GM23248 (cell line): ENCODE measurements at regions not wholly inside any gene's neighbourhood (a gene's known extent, or its start where the extent isn't known, plus 50 kb on each side); places are given as distances from the start of the nearest gene placed in this dataset.

ENCODE experiments used
- DNase-seq: peaks from one replicate; pipeline ENCODE4 v3.0.0-alpha.2; 2015
- H2AFZ ChIP-seq: fragments of 200-600 bp; sonication (generic); 2 replicates; pipeline ENCODE4 v1.6.1; 2016; ENCODE audit warnings: antibody characterized with exemption
- H3F3A ChIP-seq: fragments of 200-600 bp; sonication (generic); 2 replicates; pipeline ENCODE4 v1.6.1; 2016; ENCODE audit warnings: mild to moderate bottlenecking, antibody characterized with exemption, mixed run types; ENCODE audit not compliant: insufficient read depth
- H3K27ac ChIP-seq: fragments of 200-600 bp; sonication (generic); 2 replicates; pipeline ENCODE4 v1.5.1; 2016; ENCODE audit warnings: mild to moderate bottlenecking
- H3K27me3 ChIP-seq: fragments of 200-600 bp; sonication (generic); replicated peaks from 2 replicates; pipeline ENCODE4 v1.6.1; 2016; ENCODE audit warnings: mild to moderate bottlenecking; ENCODE audit not compliant: insufficient read depth
- H3K36me3 ChIP-seq: fragments of 200-600 bp; sonication (generic); 2 replicates; pipeline ENCODE4 v1.6.1; 2016; ENCODE audit warnings: low read depth, mild to moderate bottlenecking
- H3K4me1 ChIP-seq: fragments of 200-600 bp; sonication (generic); 2 replicates; pipeline ENCODE4 v1.6.1; 2016; ENCODE audit warnings: mild to moderate bottlenecking; ENCODE audit not compliant: insufficient read depth
- H3K4me2 ChIP-seq: fragments of 200-600 bp; sonication (generic); one replicate; pipeline ENCODE4 v1.6.1; 2016; ENCODE audit warnings: mild to moderate bottlenecking; ENCODE audit not compliant: unreplicated experiment
- H3K4me3 ChIP-seq: fragments of 200-600 bp; sonication (generic); 2 replicates; pipeline ENCODE4 v1.5.1; 2016; ENCODE audit warnings: mild to moderate bottlenecking
- H3K79me2 ChIP-seq: fragments of 200-600 bp; sonication (generic); 2 replicates; pipeline ENCODE4 v1.6.1; 2016; ENCODE audit warnings: mild to moderate bottlenecking; ENCODE audit not compliant: insufficient read depth
- H3K9ac ChIP-seq: fragments of 200-600 bp; sonication (generic); 2 replicates; pipeline ENCODE4 v1.6.1; 2016; ENCODE audit warnings: mild to moderate bottlenecking
- H3K9me2 ChIP-seq: fragments of 200-600 bp; sonication (generic); 2 replicates; pipeline ENCODE4 v1.6.1; 2016; ENCODE audit warnings: mixed run types, mild to moderate bottlenecking, moderate library complexity; ENCODE audit not compliant: insufficient read depth
- H3K9me3 ChIP-seq: fragments of 200-600 bp; sonication (generic); one replicate; pipeline ENCODE4 v1.6.1; 2017; ENCODE audit warnings: low read depth
- H4K20me1 ChIP-seq: fragments of 200-600 bp; sonication (generic); 2 replicates; pipeline ENCODE4 v1.6.0; 2016; ENCODE audit not compliant: insufficient read depth
- EZH2 ChIP-seq: fragments of 200-600 bp; sonication (generic); IDR thresholded peaks from 2 replicates; pipeline ENCODE4 v1.6.1; 2018; ENCODE audit warnings: antibody characterized with exemption, mild to moderate bottlenecking; ENCODE audit not compliant: insufficient read depth, poor library complexity, severe bottlenecking
- EZH2phosphoT487 ChIP-seq: fragments of 200-600 bp; sonication (generic); IDR thresholded peaks from 2 replicates; pipeline ENCODE4 v1.6.1; 2018; ENCODE audit warnings: antibody characterized with exemption, moderate library complexity, mild to moderate bottlenecking, low read depth; ENCODE audit not compliant: insufficient read depth
- WGBS, 2 experiments: methylation state at CpG; one replicate each; pipeline ENCODE4 v1.1.6; 2015 to 2017; ENCODE audit warnings: low lambda C conversion rate in 2 of 2, low coverage in 1 of 2; ENCODE audit errors: missing lambda C conversion rate in 2 of 2; 5-methylcytosine and 5-hydroxymethylcytosine counted together
- in situ Hi-C: fragments of 300-500 bp; cut with MboI; formaldehyde crosslinking; loops from 2 replicates; pipeline ENCODE4 v1.15.0; 2020

GRCh38 chr9:108269371-108269770 is 586.4 kb downstream of the ACTL7B start:
- no peak for TF ChIP-seq EZH2phosphoT487
- TF ChIP-seq EZH2 = no peak
- in situ Hi-C loops = no loop called here
- H3K79me2 ChIP-seq = no peaks in the 10 kb centered on the region
- H3K27me3 ChIP-seq = no peaks in the 10 kb centered on the region
- H3K4me1 ChIP-seq = peaks cover 10% of the 10 kb centered on the region
- DNase-seq = no peak
- H2AFZ ChIP-seq = no peak overlapping the region
- no peak overlapping the region for H3K4me2 ChIP-seq
- H3K27ac ChIP-seq = no peak overlapping the region
- whole genome bisulfite sequencing, 2 experiments = 88 to 100% methylated on average over 1 of the region's 1 CpG
- H3K4me3 ChIP-seq = no peak overlapping the region
- no peaks in the 10 kb centered on the region for H3F3A ChIP-seq
- no peaks in the 10 kb centered on the region for H3K36me3 ChIP-seq
- H3K9ac ChIP-seq = no peak overlapping the region
- no peaks in the 10 kb centered on the region for H3K9me2 ChIP-seq
- no peaks in the 10 kb centered on the region for H3K9me3 ChIP-seq
- no peaks in the 10 kb centered on the region for H4K20me1 ChIP-seq

DNA sequence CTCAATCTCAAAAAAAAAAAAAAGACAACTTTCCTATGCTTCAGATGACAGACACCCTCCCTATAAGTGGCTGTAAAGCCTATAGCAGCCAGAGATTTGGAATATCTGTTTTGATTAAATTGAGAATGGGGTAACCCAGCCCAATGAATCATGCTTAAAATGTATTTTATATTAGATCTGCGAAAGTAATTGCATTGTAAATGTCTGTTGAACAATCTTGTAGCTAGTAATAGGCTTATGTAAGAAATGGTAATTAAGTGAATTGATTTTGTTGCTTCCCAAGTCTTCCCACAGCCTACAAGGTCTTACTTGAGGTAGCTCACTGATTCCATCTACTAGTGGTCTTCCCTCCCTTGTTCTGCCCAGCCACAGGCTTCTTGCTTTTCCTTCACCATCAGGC is 590.7 kb downstream of the ACTL7B start:
- H3K27ac ChIP-seq = no peak overlapping the region
- 81 to 85% methylated on average over 1 of the region's 1 CpG for WGBS, 2 experiments
- no peaks in the 10 kb centered on the region for H3K4me1 ChIP-seq
- H3K79me2 ChIP-seq = no peaks in the 10 kb centered on the region
- no peaks in the 10 kb centered on the region for H3F3A ChIP-seq
- H3K4me3 ChIP-seq = no peak overlapping the region
- in situ Hi-C loops = no loop called here
- H3K4me2 ChIP-seq = no peak overlapping the region
- no peak for DNase-seq
- H2AFZ ChIP-seq = no peak overlapping the region
- H3K36me3 ChIP-seq = no peaks in the 10 kb centered on the region
- H3K9me2 ChIP-seq = no peaks in the 10 kb centered on the region
- no peak overlapping the region for H3K9ac ChIP-seq
- no peaks in the 10 kb centered on the region for H3K9me3 ChIP-seq
- no peaks in the 10 kb centered on the region for H3K27me3 ChIP-seq
- no peaks in the 10 kb centered on the region for H4K20me1 ChIP-seq
- TF ChIP-seq EZH2phosphoT487 (no peak), EZH2 (no peak)

- 98% methylated on average over 4 of the region's 4 CpGs for WGBS, 2 experiments
- H3K27ac ChIP-seq = no peak overlapping the region
- in situ Hi-C loops = no loop called here
- H3K27me3 ChIP-seq = no peaks in the 10 kb centered on the region
- no peak overlapping the region for H3K4me3 ChIP-seq
- no peaks in the 10 kb centered on the region for H3K9me2 ChIP-seq
- no peaks in the 10 kb centered on the region for H3F3A ChIP-seq
- no peak for TF ChIP-seq EZH2phosphoT487
- TF ChIP-seq EZH2 = no peak
- H4K20me1 ChIP-seq = no peaks in the 10 kb centered on the region
- no peak for DNase-seq
- no peak overlapping the region for H2AFZ ChIP-seq
- H3K36me3 ChIP-seq = no peaks in the 10 kb centered on the region
- H3K9me3 ChIP-seq = no peaks in the 10 kb centered on the region
- H3K4me2 ChIP-seq = no peak overlapping the region
- no peaks in the 10 kb centered on the region for H3K4me1 ChIP-seq
- no peaks in the 10 kb centered on the region for H3K79me2 ChIP-seq
- H3K9ac ChIP-seq = no peak overlapping the region
Measured at GRCh38 chr9:108264093-108264492, 591.7 kb downstream of the ACTL7B start.

DNA sequence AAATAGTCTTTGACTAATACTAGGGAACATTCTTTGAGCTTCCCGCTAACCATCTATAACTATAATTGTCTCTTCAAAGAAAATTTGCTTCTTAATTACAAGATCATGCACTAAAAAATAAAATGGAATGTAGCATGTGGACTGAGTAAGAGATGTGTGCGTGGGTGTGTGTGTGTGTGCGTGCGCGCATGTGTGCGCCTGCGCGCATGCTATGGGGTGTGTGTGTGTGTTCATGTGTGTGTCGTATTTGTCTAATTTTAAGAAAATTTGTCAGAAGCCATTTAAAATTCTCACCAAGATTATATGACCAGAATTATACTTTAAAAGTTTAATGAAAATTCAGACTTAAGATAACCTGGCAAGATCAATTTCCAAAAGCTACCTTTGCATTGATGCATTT is 593.0 kb downstream of the ACTL7B start:
- Histone ChIP-seq H3K4me2 (no peak overlapping the region), H3K79me2 (no peaks in the 10 kb centered on the region), H2AFZ (no peak overlapping the region), H4K20me1 (no peaks in the 10 kb centered on the region), H3K4me1 (no peaks in the 10 kb centered on the region), H3K27me3 (no peaks in the 10 kb centered on the region), H3K9ac (no peak overlapping the region), H3K27ac (no peak overlapping the region), H3F3A (peaks cover 3% of the 10 kb centered on the region; the same call in 1 of the 2 replicates), H3K36me3 (no peaks in the 10 kb centered on the region), H3K9me3 (no peaks in the 10 kb centered on the region), H3K9me2 (no peaks in the 10 kb centered on the region), H3K4me3 (no peak overlapping the region)
- in situ Hi-C loops = no loop called here
- 96% methylated on average over 9 of the region's 9 CpGs for WGBS, 2 experiments
- no peak for DNase-seq
- TF ChIP-seq EZH2 = no peak
- no peak for TF ChIP-seq EZH2phosphoT487

GRCh38 chr9:108259917-108260675 is 595.7 kb downstream of the ACTL7B start:
- no peaks in the 10 kb centered on the region for H4K20me1 ChIP-seq
- 96 to 97% methylated on average over 5 of the region's 5 CpGs for WGBS, 2 experiments
- H3K9ac ChIP-seq = no peak overlapping the region
- in situ Hi-C loops = no loop called here
- no peak overlapping the region for H3K4me3 ChIP-seq
- no peak overlapping the region for H3K4me2 ChIP-seq
- peak; percentile 29 for DNase-seq
- H3K27ac ChIP-seq = no peak overlapping the region
- no peaks in the 10 kb centered on the region for H3K9me2 ChIP-seq
- TF ChIP-seq EZH2phosphoT487 (no peak), EZH2 (no peak)
- no peaks in the 10 kb centered on the region for H3K9me3 ChIP-seq
- no peaks in the 10 kb centered on the region for H3K79me2 ChIP-seq
- no peaks in the 10 kb centered on the region for H3K36me3 ChIP-seq
- no peak overlapping the region for H2AFZ ChIP-seq
- no peaks in the 10 kb centered on the region for H3K27me3 ChIP-seq
- H3K4me1 ChIP-seq = peaks cover 6% of the 10 kb centered on the region
- peaks cover 9% of the 10 kb centered on the region; the same call in 1 of the 2 replicates for H3F3A ChIP-seq
